ENCODE measurements at regions not wholly inside any gene's neighbourhood (a gene's known extent, or its start where the extent isn't known, plus 50 kb on each side); places are given as distances from the start of the nearest gene placed in this dataset.

GRCh38 chr2:126770466-126770865 lies 114.5 kb downstream of the GYPC start:
- TF ChIP-seq POLR2A (IDR thresholded peaks at IDR 0.05) (no peak), CTCF (IDR thresholded peaks at IDR 0.05 in 8 of 11, conservative IDR thresholded peaks at IDR 0.05 in 3 of 11) (no peak)
